ENCODE measurements at regions not wholly inside any gene's neighbourhood (a gene's known extent, or its start where the extent isn't known, plus 50 kb on each side); places are given as distances from the start of the nearest gene placed in this dataset.
"Not testable (repeated sequence)": the region's sequence is repeated elsewhere in the genome, so short reads cannot be mapped to it uniquely, and the experiment has no call there.

- DNase-seq = no peak
These were observed 140.8 kb upstream of the ZBED5 start for GRCh38 chr11:10998674-10999073.

DNA sequence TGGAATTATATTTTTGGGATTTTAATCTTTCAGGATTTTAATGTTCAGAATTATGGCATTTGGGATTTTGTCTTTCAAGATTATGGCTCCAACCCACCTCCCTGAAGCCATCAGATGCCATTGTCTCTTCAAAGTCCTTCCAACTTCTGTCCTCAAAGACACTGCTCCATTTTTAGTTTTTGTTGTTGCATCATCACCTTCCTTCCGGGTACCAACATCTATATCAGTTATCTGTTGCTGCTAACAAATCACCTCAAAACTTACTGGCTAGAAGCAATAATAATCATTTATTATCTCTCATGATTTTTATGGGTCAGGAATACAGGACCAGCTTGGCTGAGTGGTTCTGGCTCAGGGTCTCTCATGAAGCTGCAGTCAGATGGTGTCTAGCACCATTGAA, 138.8 kb upstream of the ZBED5 start:
- DNase-seq = no peak

DNA sequence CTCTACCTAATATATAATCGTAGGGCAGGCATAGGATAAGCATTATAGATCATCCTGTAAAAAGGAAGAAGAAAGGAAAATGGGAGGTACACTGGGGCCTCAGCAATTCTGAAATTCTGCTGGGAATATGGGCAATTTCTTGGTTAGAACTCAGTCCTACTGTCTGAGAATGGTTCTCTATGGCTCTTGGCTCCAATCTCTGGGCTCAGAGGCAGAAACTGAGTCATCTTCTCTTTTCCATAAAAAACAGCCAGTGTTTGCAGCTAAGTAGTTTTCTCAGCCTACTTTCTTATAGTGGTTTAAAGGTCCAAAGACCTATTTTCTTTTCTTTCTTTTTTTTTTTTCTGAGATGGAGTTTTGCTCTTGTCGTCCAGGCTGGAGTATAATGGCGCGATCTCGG, 135.8 kb upstream of the ZBED5 start:
- no peak for DNase-seq

DNA sequence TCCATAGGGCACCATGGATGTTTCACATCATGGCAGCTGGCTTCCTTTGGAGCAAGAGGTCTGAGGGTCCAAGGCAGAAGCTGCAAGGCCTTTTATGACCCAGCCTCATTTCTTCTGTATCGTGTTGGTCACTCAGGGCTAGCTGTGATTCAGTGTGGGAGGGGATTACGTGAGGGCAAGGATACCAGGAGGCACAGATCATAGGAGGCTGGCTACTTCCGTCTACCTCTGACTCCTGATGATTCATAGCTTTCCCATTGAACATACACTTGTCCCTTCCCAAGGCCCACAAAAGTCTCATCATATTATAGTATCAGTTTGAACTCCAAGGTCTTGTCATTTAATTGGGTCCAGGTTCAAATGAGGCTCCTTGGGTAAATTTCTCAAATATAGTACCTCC, 135.3 kb upstream of the ZBED5 start:
- DNase-seq = no peak

GRCh38 chr11:10991393-10991792, 133.5 kb upstream of the ZBED5 start:
- no peak for DNase-seq

DNA sequence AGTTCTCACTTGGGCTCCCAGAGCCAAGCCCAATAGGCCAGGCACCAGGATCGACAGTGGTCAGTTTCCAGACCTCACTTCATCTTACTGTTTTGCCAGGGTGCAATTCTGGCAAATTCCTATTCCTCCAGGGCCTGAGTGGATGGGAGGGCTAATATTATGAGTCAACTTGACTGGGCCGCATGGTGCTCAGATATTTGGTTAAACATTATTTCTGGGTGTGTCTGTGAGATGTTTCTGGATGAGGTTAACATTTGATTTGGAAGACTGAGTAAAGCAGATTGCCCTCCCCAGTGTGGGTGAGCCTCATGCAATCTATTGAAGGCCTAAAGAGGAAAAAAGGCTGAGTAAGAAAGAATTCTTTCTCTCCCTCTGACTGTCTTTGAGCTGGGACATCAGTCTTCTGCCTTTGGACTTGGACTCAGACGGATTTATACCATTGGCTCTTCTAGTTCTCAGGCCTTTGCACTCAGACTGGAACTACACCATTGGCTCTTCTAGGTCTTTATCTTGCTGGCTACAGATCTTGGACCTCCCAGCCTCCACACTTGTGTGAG, 132.9 kb upstream of the ZBED5 start:
- DNase-seq = no peak

GRCh38 chr11:10990160-10990559, 132.3 kb upstream of the ZBED5 start:
- no peak for DNase-seq

- DNase-seq = no peak
These were observed 128.2 kb upstream of the ZBED5 start for GRCh38 chr11:10986006-10986405.

- DNase-seq = no peak
These were observed 126.9 kb upstream of the ZBED5 start for GRCh38 chr11:10984742-10985141.

DNA sequence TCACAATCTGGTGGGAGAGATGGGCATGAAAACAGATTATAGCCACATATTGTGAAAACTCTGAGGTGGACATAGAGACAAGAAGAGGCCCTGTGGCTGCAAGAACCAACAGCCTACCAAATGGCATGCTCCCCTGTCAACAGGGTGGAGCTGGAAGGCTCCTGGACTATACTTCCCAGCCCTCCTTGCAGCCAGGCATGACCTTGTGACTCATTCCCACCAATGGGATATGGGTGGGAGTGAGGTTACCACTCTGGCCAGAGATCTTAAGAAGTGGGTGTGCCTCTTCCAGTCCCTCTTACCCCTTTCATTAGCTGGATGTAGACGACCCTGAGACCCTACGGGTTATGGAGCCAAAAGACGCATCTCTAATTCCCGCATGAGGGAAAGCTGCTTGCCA, 126.4 kb upstream of the ZBED5 start:
- no peak for DNase-seq

DNA sequence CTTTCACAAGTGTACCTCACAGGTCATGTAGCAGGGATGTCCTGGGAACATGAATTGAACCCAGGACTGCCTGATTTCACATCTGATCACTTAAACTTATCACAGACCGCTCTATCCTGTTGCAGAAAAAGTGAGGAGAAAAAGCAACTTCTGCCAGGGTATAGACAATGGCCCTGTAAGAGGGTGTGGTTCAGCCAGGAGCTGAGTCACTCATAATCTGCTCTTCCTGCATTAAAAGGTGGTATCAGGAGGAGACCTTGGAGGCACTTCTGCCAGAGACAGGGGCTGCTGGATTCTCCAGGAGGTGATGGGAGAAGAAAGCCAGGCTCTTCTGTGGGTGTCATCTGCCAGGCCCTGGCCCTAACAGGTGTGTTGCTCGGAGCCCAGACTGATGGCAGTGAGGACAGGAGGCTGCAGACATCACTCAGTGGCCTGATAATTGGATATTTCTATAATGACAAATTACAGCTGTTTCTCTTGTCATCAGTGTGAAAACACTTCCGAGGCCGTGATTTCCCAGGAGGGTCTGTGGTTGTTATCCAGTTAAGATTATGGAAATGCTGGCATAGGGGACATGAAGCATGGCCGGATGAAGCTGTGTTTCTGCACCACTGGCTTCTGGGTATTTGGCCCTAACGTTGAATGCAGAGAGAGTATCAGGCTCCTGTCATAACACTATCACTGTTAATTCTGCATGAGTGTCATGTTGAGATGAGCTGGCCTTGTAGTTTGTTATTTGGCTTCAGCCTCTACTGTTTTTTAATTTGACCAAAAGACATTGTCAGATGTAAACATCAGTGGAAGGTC, 125.1 kb upstream of the ZBED5 start:
- DNase-seq = no peak

DNA sequence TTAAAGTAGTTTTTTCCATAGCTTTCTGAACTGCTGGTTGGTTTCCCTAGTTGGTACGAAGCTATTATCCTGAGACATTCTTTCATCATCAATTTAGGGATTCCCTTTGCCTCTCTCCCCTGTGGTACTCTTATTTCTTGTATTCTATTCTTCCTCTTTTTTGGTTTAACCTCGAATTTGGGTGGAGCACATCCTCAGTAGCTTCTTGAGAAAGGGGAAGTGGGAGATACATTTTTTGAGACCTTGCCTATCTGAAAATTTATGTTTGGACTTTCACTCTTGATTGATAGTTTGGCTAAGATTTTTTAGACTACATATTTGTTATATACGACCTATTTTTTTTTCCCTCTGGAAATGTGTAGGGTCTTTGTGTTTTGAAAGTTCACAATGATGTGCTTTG, 121.7 kb upstream of the ZBED5 start:
- DNase-seq = no peak

DNA sequence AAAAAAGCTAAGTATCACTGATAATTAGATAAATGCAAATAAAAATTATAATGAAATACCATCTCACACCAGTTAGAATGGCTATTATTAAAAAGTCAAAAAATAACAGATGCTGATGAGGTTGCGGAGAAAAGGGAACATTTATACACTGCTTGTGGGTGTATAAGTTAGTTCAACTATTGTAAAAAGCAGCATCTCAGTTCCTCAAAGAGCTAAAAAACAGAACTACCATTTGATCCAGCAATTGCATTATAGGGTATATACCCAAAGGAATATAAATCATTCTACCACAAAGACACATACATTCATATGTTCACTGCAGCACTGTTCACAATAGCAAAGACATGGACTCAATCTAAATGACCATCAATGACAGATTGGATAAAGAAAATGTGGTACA, 120.3 kb upstream of the ZBED5 start:
- DNase-seq = no peak

- DNase-seq = no peak
These were observed 117.5 kb upstream of the ZBED5 start for GRCh38 chr11:10975287-10975721.

DNA sequence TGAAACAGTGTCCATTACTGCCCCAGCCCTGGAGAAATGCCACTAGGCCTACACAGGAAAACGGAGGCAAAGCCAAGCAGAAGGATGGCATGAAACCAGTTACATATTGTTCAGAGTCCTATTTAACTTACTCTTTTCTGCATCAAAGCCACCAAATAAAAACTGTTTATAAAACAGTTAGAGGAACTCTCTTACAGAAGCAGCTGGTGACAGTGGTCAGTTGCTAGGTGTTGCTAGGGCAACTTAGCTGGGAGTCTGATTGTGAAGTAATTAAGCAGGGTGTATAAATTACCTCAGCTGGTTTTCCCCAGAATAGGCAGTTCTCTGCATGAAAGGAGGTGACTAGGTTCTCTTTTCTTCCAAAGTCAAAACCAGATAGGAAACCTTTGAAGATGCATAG, 115.6 kb upstream of the ZBED5 start:
- no peak for DNase-seq

GRCh38 chr11:10970926-10971325, 113.1 kb upstream of the ZBED5 start:
- no peak for DNase-seq

DNA sequence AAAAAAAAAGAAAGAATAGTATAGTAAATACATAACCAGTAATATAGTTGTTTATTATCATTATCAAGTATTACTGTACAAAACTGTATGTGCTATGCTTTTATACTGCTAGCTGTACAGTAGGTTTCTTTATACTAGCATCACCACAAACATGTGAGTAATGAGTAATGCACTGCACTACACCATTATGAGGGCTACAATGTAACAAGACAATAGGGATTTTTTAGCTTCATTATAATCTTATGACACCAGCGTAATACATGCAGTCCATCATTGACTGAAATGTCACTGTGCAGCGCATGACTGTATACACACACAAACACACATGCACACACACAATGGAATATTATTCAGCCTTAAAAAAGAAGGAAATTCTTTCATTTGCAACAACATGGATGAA, 111.5 kb upstream of the ZBED5 start:
- no peak for DNase-seq

DNA sequence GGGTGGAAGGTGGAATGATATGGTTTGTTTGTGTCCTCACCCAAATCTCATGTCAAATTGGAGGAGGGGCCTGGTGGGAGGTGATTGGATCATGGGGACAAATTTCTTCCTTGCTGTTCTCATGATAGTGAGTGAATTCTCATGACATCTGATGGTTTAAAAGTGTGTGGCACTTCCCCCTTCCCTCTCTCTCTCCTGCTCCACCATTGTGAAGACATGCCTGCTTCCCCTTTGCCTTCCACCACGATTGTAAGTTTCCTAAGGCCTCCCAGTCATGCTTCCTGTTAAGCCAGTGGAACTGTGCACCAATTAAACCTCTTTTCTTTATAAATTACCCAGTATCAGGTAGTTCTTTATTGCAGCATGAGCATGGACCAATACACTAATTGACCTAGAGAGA, 99.0 kb upstream of the ZBED5 start:
- DNase-seq = not testable (repeated sequence)

GRCh38 chr11:10955616-10956015, 97.8 kb upstream of the ZBED5 start:
- no peak for DNase-seq

DNA sequence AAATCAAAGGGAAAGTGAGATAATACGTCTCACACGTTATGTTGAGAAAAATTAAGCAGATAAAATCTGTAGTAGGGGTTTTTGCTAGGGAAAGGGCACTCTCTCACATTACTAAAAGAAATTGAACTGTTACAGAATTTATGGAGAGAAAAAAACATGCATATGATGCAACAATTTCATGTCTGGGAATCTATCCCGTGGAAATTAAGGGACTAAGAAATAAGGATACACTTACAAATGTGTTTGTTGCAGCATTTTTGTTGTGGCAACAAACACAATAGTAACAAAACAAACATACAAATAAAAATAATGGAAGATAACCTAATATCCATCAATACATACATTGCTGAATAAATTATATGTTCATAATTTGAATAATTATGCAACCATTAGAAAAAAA, 96.3 kb upstream of the ZBED5 start:
- DNase-seq = no peak

GRCh38 chr11:10952872-10953271, 95.0 kb upstream of the ZBED5 start:
- DNase-seq = no peak

DNA sequence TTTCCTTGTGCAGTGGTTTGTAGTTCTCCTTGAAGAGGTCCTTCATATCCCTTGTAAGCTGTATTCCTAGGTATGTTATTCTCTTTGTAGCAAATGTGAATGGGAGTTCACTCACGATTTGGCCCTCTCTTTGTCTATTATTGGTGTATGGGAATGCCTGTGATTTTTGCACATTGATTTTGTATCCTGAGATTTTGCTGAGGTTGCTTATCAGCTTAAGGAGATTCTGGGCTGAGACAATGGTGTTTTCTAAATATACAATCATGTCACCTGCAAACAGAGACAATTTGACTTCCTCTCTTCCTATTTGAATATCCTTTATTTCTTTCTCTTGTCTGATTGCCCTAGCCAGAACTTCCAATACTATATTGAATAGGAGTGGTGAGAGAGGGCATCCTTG, 90.1 kb upstream of the ZBED5 start:
- not testable (repeated sequence) for DNase-seq

DNA sequence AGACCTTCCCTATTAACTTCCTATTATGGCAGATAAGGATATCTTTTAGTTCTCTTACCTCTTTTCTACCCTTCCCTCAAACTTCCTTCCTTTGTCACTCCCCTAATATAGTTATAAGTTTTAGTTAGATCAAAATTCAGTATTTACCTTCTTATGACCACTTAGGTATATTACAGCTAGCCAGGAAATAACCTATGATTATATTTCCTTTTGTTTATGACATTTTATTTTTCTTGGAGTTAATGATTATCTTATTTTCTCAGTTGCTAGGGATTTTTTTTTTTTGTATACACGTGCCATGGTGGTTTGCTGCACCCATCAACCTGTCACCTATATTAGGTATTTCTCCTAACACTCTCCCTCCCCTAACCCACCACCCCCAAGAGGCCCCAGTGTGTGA, 88.2 kb upstream of the ZBED5 start:
- DNase-seq = no peak

DNA sequence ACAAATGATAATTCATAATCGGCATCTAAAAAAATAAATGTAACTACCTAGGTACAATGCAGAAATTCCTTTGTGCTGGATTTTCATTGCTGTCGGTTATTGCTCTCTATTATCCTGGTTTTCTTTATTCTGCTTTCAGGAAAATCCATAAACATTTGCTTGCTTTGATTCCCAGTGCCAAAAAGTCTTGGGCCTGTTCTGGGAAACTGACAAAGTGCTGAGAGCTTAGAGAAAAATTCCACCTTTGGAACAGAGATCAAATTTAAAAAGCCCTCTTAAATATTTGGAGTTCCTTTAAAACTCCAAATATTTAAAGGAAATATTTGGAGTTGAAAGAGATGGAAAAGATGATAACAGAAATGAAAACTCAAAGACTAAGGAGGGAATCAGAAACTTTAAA, 87.3 kb upstream of the ZBED5 start:
- DNase-seq = no peak

- DNase-seq = no peak
These were observed 86.1 kb upstream of the ZBED5 start for GRCh38 chr11:10943968-10944367.

All from activated naive CD4-positive, alpha-beta T cell treated with anti-CD3 and anti-CD28 coated beads, Interleukin-2, amount 50 U/mL, for 16 hours (primary cell).